Thyroid gland (tissue), 4 donors: ENCODE measurements at regions not wholly inside any gene's neighbourhood (a gene's known extent, or its start where the extent isn't known, plus 50 kb on each side); places are given as distances from the start of the nearest gene placed in this dataset.

Source experiments
- POLR2A ChIP-seq, 2 donors: fragments of 450-650 bp; IDR thresholded peaks; one replicate each; pipeline ENCODE4 v1.6.1; 2017; ENCODE audit warnings: antibody characterized with exemption in 2 of 2, mild to moderate bottlenecking in 2 of 2, moderate library complexity in 1 of 2
- TF ChIP-seq, protein P1 (sequence below), 6 experiments: fragments of 200-600 bp in 3 of 6; fragments of 450-650 bp in 3 of 6; sonication (generic) in 3 of 6; IDR thresholded peaks; one replicate each; pipeline ENCODE4 v1.5.1; 2016 to 2019; ENCODE audit warnings: antibody characterized with exemption in 6 of 6, mild to moderate bottlenecking in 2 of 6, inconsistent platforms in 1 of 6, moderate library complexity in 1 of 6

DNA sequence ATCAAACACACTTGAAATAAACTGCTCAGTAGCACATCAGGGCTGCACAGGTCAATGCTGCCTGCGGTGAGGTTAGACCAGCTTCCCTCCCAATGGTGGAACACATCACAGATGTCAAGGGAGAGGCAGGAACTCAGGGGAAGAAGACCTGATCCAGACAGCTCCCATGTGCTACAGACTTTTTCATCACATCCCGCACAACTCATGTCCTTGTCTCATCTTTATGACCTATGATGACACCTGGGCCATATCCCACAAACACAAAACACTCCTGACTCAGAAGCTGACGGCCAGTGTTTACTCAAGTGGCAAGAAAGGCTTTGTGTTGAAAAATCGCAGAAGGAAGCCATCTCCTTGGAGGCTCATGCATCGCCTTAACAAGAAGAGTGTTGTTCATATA, 91.6 kb downstream of the HTR5A start:
- TF ChIP-seq, protein P1, sequence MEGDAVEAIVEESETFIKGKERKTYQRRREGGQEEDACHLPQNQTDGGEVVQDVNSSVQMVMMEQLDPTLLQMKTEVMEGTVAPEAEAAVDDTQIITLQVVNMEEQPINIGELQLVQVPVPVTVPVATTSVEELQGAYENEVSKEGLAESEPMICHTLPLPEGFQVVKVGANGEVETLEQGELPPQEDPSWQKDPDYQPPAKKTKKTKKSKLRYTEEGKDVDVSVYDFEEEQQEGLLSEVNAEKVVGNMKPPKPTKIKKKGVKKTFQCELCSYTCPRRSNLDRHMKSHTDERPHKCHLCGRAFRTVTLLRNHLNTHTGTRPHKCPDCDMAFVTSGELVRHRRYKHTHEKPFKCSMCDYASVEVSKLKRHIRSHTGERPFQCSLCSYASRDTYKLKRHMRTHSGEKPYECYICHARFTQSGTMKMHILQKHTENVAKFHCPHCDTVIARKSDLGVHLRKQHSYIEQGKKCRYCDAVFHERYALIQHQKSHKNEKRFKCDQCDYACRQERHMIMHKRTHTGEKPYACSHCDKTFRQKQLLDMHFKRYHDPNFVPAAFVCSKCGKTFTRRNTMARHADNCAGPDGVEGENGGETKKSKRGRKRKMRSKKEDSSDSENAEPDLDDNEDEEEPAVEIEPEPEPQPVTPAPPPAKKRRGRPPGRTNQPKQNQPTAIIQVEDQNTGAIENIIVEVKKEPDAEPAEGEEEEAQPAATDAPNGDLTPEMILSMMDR (IDR thresholded peaks at IDR 0.05), result no peak
- no peak for TF ChIP-seq POLR2A (IDR thresholded peaks at IDR 0.05)
